HG03460 (cell line): ENCODE measurements at regions not wholly inside any gene's neighbourhood (a gene's known extent, or its start where the extent isn't known, plus 50 kb on each side); places are given as distances from the start of the nearest gene placed in this dataset.

Experiments
- ATAC-seq: cut with Tn5 transposase; IDR thresholded peaks from one replicate; pipeline ENCODE4 v1.9.1; 2021; ENCODE audit not compliant: unreplicated experiment

DNA sequence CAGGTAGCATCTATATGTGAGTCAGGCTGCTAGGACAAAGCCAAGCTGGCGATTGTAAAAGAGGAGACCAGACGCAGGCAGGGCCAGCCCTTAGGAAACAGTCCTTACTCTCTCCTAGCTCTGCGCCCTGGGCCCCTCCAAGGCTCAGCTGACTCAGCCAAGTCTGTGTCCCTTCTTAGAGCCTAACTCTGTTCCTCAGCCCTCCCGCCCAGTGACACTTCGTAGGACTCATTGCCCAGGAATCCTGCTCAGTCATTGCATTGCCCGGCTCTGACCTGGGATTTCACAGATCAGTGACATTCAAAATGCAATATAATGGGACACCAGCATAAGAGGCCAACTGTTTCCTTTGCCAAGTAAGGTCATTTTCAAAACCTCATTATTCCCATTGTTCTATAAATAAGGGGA, 244.2 kb downstream of the TLE3 start:
- no peak for ATAC-seq

DNA sequence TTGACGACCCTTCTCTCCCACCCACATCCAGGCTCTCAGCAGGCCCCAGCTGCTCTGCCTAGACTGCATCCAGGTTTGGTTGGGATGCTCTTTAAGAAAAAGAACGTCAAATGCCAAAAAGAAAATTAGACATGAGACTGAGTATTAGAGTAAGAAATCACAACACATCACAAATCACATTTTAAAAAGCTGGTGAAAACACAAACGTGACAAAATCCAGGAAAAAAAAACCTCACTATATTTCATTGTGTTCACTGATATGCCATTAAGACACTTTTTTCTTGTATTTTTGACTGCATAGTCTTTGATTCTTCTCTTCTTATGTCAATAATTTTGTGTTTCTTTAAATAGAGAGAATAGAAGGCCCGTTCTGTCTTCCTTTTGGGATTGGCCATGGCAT, 243.7 kb downstream of the TLE3 start:
- ATAC-seq, result no peak

DNA sequence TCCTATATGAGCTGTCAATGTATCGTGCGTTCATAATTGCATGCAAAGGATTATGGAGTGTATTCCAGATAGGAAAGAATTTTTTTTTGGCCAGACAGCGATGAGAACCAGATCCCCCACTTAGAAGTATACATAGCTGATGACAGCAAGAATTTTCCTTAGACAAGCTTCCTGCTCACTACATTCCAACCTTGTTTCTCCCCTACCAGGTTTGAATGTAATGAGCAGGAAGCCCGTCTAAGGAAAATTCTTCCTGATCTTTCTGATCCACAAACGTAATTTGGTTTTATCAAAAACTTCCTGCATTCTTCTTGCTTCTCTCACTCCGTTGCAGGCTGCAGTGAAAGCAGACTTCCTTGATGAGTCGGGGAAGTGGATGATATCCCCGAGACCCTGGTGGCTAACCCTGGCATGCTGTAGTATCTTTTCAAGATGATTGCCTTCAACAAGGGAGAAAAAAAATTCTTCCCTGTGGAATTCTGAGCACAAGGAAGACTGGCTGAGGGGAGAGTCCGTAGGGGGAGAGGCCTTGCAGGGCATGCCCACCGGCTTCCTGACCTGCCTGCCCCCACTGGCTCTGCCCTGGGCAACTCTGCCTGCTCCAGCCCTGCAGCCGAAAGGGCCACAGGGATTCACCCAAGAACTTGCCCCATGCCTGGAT, 243.1 kb downstream of the TLE3 start:
- no peak for ATAC-seq

DNA sequence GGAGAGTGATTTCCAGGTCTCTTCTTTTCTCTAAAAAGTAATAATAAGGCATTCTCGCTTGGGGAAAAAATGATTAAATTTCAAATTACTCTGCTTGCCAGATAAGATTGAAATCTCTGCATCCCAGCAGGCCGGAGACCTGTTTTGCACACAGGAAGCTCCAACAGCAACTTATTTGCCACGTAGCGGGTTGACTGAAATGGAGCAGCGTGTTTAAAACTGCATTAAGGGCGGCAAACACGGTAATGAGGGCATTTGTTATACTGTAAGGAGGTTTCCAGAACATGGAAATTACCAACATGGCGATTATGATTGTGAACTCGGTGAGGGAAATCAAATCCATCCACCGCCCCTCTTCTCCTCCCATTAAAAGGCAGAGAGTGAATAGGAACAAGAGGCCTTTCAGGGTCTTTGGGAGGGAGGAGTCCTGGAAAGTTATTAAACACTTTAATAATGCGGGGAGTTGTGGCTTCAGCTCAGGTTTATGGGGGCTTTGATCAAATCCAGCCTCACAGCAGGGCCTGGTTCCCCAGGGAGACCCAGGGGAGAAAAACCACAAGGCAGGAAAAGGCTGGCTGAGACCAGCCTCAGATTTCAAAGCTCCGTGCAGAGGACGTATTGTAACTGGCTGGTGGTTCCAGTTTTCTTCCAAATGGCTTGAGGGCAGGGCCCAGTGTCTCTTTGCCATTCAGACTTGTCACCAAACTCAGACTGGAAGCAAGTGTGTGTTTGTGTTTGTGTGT, 242.3 kb downstream of the TLE3 start:
- no peak for ATAC-seq

DNA sequence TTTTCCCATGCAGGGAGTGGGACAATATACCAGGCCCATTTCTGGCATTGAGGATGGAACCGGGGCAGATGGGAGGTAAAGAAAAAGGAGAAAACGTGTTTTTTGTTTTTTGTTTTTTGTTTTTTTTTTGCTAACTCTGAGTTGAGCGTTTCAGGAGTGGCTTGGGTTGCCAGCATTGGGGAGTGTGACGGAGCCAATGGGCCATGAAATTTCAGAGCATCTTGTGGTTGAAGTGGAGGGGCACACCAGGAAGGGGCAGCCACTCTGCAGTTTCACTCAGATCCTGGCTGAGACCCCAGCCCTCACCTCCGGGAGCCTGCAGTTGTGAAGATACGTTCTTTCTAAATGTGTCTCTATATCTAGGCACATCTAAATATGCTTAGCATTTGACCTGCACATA, 240.5 kb downstream of the TLE3 start:
- no peak for ATAC-seq

DNA sequence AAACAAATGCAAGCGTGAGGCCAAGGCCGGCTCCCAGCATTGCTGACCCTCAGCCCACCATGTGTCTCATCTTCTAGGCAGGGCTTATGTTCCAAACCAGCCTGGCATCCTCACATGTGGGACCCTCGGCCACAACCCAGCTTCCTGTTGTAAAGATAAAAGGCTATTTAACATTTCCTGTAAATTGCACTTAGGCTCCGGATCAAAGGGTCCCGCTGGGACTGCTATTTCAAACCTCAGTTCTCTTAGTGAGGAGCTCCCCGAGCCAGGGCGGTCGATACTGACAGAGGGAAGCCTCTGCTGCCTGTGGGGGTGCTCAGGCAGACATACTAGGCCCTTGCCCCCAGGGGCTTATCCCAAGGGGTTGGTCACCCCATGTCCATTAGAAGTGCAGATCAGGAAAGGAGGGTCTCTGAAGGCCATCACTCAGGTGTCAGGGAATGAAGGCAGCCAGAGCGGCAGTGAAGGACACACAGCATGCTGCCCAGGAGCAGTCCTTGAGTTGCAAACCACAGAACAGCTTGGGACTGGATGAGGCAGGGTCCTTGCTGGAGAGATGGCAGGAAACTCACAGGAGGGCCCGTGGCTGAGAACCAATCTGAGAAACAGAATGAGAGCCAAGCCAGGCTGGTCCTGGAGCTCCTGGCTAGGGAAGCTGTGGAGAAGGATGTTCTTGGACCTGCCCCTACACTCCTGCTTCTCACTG, 239.9 kb downstream of the TLE3 start:
- no peak for ATAC-seq

DNA sequence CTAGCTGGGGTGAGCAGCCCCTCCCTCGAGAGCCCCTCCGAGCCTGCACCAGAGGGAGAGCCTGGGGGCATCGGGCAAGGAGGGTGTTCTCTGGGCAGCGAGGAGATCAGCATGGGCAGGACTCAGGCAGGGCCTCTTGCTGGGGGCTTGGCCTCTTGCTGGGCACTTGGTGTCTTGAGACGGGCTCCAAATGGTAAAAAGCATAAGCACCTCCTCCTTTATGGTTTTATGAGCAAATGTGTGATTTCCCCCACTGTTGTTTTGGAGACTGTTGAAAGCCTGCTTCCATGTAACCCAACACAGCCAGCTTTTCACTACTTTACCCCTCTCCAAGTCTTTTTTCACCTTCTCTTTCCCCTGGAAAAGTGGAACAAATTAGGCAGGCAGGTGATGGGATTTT, 239.3 kb downstream of the TLE3 start:
- ATAC-seq, result no peak

DNA sequence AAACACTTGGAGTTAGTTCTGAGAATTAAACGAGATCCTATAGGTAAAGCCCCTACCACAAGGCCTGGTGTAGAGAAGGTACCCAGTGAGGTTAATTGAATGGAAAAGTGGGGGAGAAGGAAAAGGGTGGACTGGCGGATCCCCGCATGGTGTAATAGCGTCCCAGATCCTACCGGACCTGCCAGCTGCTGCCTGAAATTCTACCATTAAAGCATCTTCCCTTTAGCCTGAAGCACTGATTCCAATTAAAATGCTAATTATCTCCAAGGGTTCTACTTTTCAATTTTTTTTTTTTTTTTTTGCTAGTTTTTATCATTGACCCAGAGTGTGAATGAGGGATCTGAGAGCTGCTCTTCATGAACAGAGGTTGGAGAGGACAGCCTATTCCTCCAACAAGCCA, 237.9 kb downstream of the TLE3 start:
- ATAC-seq, result no peak

DNA sequence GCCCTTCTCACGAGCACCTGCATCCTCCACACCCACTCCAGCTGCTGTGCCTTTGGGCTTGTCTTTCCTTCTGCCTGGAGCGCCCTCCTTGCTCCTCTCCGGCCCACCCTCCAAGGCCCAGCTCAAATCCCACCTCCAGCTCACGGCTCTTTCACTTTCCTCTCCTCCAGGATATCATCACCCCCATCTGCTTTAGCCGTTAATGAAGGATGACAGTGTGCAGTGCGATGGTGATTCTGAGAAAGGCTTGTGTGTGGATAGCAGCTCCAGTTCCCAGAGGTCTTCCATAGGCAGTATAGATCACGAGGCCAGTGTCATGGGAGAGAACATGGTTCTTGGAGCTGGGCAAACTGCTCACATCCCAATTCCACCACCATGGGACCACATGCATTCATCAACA, 237.4 kb downstream of the TLE3 start:
- ATAC-seq, result no peak

DNA sequence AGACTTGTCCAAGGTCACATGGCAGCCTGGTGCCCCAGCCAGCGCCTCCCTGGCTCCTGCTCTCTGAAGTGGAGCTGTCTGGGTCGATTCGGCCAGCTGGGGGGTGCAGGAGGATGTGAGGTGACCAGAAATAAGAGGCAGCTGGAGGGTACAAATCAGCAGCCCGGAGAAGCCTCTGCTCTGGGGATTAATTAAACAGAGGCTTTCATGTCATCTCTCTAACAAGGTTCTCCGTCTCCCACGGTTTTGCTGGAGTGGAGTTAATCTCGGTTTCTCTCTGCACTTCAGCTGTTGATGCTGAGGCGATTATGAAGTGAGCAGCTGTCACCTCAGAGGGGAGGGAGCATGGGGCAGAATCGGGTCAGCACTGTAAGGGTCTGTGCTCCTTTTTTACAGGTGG, 236.8 kb downstream of the TLE3 start:
- ATAC-seq, result no peak

DNA sequence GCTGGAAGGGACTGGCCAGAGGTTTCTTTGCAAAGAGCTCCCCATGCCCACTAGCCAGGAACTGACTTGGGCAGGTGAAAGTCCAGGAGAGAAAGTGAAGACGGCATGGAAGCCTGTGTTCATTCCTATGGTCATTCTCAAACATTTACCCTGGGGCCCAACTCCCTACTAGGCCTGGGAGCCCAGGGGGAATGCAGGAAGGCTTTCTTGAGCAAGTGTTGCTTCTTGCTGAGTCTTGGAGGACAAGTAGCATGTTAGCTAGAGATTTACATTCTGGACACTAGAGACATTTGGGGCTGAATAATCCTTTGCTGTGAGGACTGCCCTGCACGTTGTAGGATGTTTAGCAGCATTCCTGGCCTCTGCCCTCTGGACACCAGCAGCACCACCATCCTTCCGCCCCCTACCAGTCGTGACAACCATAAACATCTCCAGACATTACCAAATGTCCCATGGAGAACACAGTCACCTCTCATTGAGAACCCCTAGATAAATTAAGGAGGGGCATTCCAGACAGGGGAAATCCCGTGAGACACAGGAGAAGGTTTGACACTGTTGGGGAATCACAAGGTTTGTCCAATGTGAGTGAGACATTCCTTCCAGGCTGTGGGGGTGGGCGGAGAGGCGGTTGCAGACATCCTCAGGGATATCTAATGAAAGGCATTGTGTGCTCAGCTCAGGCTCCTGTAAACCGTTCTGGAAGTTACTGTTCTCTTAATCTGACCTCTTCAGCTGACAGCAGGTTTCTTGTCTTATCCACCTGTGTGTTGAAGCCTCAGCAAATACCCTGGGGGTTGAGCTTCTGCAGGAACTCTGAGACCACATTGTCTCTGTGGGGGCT, 236.2 kb downstream of the TLE3 start:
- no peak for ATAC-seq

DNA sequence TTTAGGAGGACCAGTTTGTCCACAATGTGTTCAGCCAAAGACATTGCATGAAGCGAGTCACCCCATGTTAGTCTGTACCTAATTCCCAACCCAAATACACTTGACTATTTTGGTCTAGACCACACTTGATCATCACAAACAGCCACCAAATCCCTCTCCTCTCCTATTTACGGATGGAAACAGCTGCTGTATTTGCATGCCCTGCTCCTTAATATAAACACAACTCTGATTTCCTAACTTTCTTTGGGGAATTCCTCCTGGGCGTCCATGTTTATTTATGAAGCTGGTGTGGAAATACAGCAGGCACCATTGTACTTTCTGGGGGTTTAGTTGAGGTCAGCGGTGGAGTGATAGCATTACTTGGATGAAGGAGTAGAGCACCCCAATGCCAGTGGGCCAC, 235.2 kb downstream of the TLE3 start:
- ATAC-seq, result no peak

DNA sequence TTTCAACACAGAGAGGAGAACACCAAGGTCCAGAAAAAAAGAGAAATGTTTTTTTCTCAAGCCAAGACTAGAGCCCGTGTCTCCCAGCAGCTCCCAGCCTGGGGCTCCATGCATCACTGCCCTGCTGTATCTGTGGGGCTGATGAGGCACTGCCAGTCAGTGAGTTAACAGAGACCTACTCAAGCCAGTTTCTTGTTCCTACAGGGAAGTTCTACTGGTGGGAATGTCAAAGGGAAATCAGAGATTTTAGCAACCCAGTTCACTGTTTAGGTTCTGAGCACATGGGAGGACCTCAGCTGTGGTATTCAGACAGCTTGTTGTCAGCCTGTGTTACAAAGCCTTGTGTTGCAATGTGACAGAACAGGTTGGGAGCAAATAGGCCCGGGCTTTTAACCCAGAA, 234.3 kb downstream of the TLE3 start:
- no peak for ATAC-seq

DNA sequence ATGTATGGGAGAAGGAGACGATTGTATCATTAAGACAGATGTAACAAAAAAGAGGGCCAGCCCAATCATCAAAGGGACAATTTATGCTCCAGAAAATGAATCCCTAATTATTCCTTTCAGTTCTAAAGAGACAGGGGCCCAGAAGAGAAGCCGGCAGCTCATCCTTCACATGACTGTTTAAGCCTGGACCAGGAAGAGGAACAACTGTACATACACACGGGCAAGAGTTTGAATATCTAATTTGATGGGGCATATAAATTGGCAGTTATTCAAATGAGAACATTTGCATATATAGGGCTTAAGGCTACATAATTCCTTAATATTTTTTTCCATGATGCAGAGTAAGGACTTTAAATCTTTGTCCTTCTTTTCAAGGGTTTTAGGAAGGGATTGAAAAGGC, 232.3 kb downstream of the TLE3 start:
- no peak for ATAC-seq

DNA sequence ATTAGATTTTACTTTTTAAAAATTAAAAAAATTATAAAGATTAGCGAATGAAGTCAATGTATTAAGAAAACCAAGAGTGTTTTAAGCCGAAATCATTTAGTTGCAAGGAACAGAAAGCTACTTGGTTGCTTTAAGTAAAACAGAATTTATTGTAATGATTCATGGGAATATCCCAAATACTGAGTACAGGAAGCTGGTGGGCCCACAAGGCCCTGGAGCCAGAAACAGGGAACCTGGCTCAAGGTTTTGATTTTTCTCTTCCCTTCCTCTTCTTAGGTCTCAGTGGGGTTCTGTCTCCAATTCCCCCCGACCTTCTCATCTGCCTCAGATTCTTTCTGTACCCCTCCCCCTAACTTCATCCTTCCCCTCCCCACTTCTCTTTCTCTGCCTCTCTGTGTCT, 229.0 kb downstream of the TLE3 start:
- ATAC-seq, result no peak

DNA sequence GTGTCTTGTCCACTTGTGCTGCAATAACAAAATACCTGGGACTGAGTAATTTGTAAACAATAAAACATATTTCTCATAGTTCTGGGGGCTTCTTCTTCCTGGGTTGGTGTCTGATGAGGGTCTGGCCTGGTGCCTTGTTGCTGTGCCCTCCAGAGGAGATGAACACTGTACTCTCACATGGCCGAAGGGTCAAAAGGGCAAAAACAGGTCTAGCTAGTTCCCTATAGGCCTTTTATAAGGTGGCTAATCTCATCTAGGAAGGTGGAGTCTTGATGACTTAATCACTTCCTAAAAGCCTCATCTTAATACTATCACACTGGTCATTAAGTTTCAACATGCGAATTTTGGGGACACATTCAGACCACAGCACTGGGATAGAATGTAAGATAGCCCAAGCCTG, 228.4 kb downstream of the TLE3 start:
- ATAC-seq, result no peak

DNA sequence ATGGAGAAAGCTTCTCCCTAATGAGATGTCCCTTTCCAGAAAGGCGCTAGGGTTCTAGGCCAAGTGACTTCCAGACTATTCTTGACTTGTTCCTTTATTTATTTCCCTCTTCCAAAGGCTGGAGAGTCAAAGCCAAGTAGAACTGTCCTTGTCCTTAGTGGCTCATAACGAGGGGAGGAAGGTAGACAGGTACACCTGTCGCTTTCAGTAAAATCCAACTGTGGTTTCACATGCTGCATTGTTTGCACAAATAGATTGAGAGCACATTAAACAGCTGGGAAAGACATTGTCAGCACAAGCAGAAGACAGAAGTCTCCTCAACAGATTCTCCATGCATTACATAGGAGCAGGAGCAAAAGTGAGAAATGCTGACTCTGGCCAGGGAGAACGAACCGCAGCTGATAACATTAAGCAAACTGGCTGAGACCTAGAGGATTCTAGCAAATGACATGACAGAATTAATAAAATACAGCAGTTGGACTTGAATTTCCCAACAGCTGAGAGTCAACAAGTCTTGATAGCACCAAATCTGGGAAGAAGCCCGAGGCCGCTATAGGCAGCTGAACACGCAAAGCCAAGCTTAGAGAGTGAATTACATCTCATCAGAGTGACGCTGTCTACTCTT, 227.7 kb downstream of the TLE3 start:
- ATAC-seq, result no peak

DNA sequence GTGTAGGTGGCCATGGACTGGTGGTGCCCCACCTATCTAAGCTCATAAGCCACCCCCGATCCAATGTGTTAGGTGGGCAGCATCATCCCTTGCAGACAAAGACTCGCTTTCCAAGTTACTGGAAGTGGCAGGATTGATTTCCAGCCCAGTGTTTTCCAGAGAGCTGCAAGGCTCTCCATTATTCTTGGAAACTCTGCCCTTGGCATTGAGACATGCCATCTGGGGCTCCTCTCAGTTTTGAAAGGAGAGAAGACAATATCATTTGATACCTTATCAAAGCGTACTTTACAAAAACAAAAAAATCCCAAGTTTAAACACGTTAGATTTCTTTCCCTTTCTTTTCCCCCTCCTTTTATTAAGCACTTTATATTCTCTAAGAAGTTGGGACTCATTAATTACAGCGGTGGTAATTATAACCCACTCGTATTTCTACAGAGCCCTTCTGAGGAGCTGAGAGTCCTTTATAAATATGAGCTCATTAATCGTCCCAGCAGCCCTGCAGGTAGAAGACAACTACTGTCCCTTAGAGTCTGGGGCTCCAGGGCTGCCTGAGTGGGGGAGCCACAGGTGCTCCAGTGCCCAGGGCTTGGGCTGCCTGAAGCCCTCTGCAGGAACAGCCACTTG, 226.1 kb downstream of the TLE3 start:
- no peak for ATAC-seq

DNA sequence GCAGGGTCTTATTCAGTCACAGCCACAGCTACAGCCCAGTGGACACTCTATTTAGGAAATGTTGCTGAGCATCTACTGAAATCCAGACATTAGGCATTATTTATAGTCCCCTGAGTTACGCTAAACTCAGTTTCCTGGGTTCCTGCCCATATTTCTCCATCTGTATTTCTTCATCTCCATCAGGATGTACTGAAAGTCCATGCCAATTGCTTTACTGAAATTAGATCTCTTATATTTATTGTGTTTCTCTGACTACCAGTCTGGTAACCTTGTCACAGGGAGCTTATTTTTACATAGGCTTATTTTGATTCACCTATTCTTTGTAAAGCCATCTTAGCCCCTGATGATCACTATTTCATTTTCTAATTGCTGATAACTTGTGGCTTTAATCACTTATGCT, 223.9 kb downstream of the TLE3 start:
- ATAC-seq, result no peak

DNA sequence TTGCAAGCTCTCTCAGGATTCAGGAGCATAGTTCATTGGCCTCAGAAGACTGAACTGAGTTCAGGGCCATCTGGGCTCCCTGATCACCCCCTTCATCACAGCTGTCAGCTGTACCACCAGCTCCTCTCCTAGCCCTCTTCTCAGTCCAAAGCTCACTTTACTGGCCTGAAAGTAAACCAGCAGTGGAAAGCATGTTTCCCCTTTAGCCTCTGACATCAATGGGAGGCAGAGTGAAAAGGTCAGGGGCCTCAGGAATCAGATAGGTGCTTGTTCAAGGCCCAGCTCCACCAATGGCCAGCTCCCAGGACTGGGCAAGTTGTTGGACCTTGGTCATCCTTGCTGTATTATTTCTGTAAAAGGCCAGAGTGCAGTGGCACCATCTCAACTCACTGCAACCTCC, 223.4 kb downstream of the TLE3 start:
- no peak for ATAC-seq
